Panc1 (cell line): ENCODE measurements at regions not wholly inside any gene's neighbourhood (a gene's known extent, or its start where the extent isn't known, plus 50 kb on each side); places are given as distances from the start of the nearest gene placed in this dataset.
"Not testable (repeated sequence)": the region's sequence is repeated elsewhere in the genome, so short reads cannot be mapped to it uniquely, and the experiment has no call there.

Experiments used
- ATAC-seq: fragments of 200-7000 bp; cut with Tn5 transposase; 2 replicates; pipeline ENCODE4 v1.9.1; 2020; ENCODE audit warnings: mild to moderate bottlenecking, moderate library complexity
- BruUV-seq: library from RNA; stranded (reverse); fragments of 400-500 nt; replicated peaks from 2 replicates; lab custom pipeline; 2021; lab: Mats Ljungman, UMichigan
- CTCF ChIA-PET: fragments of 300-600 bp; sonication (Branson Sonifier 250); formaldehyde crosslinking; loops from one replicate; lab custom pipeline; 2022; ENCODE audit warnings: antibody characterized with exemption; lab: Charles Lee
- POLR2A ChIA-PET: fragments of 300-600 bp; sonication (Branson Sonifier 250); formaldehyde crosslinking; loops from one replicate; lab custom pipeline; 2022; ENCODE audit warnings: antibody characterized with exemption; lab: Charles Lee
- DNase-seq: peaks from one replicate; pipeline ENCODE4 v3.0.0-alpha.2; 2010; ENCODE audit warnings: low read depth, low spot score
- H3K27ac ChIP-seq: 2 replicates; pipeline ENCODE4 v1.5.1; 2011; ENCODE audit warnings: mild to moderate bottlenecking, low read length, inconsistent platforms
- H3K27me3 ChIP-seq: fragments of 200-500 bp; sonication (Bioruptor generic); 2 replicates; pipeline ENCODE4 v1.6.0; 2014; ENCODE audit warnings: low read length, inconsistent platforms; ENCODE audit not compliant: control insufficient read depth, insufficient read depth
- H3K36me3 ChIP-seq: fragments of 200-500 bp; sonication (Bioruptor generic); 2 replicates; pipeline ENCODE4 v1.5.1; 2014; ENCODE audit warnings: inconsistent platforms, mild to moderate bottlenecking, low read length, moderate library complexity; ENCODE audit not compliant: control insufficient read depth, insufficient read depth
- H3K4me1 ChIP-seq: 2 replicates; pipeline ENCODE4 v1.5.1; 2011; ENCODE audit warnings: inconsistent platforms, mild to moderate bottlenecking, low read length, moderate library complexity; ENCODE audit not compliant: control insufficient read depth, insufficient read depth
- H3K4me3 ChIP-seq, 2 experiments: 2 replicates each; pipeline ENCODE4 v1.5.1; 2011 to 2012; ENCODE audit warnings: low read depth in 2 of 2, low read length in 2 of 2, mild to moderate bottlenecking in 2 of 2, inconsistent platforms in 1 of 2, moderate library complexity in 1 of 2
- H3K9me3 ChIP-seq: fragments of 200-500 bp; sonication (Bioruptor generic); 2 replicates; pipeline ENCODE4 v1.5.1; 2014; ENCODE audit warnings: low read depth, mild to moderate bottlenecking, inconsistent platforms, low read length, moderate library complexity; ENCODE audit not compliant: control insufficient read depth, insufficient read depth
- CTCF ChIP-seq: fragments of 450-650 bp; IDR thresholded peaks from 2 replicates; pipeline ENCODE4 v1.5.1; 2017; ENCODE audit warnings: mild to moderate bottlenecking
- POLR2AphosphoS5 ChIP-seq: IDR thresholded peaks from 2 replicates; pipeline ENCODE4 v1.6.1; 2012; ENCODE audit warnings: mild to moderate bottlenecking, low read depth, low read length, moderate library complexity
- SIN3A ChIP-seq: IDR thresholded peaks from 2 replicates; pipeline ENCODE4 v1.6.1; 2012; ENCODE audit warnings: low read depth, mild to moderate bottlenecking, low read length, moderate library complexity, borderline replicate concordance; ENCODE audit not compliant: insufficient read depth
- TCF7L2 ChIP-seq: IDR thresholded peaks from 2 replicates; pipeline ENCODE4 v1.6.1; 2011; ENCODE audit warnings: mild to moderate bottlenecking, low read depth, low read length, inconsistent platforms
- in situ Hi-C: cut with HindIII; loops from 2 replicates; pipeline ENCODE4 v1.10.0; 2016; ENCODE audit warnings: low sequenced_read_pairs, low pct_unique_long_range_greater_than_20kb
- intact Hi-C: fragments of 100-400 bp; cut with micrococcal nuclease; formaldehyde crosslinking; loops from one replicate; pipeline ENCODE4 v1.10.0; 2022; ENCODE audit not compliant: unreplicated experiment
- TF ChIP-seq, protein P1 (sequence below), 2 experiments: IDR thresholded peaks; 2 replicates each; pipeline ENCODE4 v1.6.1; 2011 to 2012; ENCODE audit warnings: low read depth in 2 of 2, control low read depth in 1 of 2, low read length in 1 of 2, mild to moderate bottlenecking in 1 of 2, moderate library complexity in 1 of 2; ENCODE audit not compliant: insufficient read depth in 1 of 2

DNA sequence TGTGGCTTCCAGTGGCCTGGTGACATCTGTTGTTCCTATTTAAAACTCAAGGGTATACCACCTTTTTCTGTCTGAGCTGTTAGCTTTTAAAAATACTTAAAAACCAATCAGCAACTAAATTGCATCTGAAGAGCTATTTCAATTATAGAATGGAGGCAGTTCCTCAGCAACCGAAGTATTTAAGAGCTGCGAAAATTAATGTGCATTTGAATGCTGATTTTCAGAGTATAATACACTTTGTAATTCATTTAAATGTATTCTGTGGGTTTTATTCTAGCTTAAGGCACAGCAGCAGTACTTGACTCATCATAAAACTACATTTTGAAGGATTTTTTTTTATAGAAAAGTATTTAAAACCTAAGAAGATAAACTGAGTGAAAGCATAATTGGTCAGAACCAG lies 404.9 kb upstream of the PRKCQ start:
- in situ Hi-C loops (no loop called here), intact Hi-C loops (no loop called here)
- BruUV-seq, result no TSS peak
- ChIA-PET POLR2A (no interaction called here), CTCF (no interaction called here)
- H3K27ac ChIP-seq, result no peak overlapping the region
- ATAC-seq (no peak), DNase-seq (no peak)
- TF ChIP-seq SIN3A (no peak), TCF7L2 (no peak), POLR2AphosphoS5 (no peak), CTCF (no peak)
- TF ChIP-seq, protein P1, sequence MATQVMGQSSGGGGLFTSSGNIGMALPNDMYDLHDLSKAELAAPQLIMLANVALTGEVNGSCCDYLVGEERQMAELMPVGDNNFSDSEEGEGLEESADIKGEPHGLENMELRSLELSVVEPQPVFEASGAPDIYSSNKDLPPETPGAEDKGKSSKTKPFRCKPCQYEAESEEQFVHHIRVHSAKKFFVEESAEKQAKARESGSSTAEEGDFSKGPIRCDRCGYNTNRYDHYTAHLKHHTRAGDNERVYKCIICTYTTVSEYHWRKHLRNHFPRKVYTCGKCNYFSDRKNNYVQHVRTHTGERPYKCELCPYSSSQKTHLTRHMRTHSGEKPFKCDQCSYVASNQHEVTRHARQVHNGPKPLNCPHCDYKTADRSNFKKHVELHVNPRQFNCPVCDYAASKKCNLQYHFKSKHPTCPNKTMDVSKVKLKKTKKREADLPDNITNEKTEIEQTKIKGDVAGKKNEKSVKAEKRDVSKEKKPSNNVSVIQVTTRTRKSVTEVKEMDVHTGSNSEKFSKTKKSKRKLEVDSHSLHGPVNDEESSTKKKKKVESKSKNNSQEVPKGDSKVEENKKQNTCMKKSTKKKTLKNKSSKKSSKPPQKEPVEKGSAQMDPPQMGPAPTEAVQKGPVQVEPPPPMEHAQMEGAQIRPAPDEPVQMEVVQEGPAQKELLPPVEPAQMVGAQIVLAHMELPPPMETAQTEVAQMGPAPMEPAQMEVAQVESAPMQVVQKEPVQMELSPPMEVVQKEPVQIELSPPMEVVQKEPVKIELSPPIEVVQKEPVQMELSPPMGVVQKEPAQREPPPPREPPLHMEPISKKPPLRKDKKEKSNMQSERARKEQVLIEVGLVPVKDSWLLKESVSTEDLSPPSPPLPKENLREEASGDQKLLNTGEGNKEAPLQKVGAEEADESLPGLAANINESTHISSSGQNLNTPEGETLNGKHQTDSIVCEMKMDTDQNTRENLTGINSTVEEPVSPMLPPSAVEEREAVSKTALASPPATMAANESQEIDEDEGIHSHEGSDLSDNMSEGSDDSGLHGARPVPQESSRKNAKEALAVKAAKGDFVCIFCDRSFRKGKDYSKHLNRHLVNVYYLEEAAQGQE (IDR thresholded peaks at IDR 0.05; ENCODE audit: insufficient read depth in 1 of 2, low read depth in 2 of 2, low read length in 1 of 2), result no peak
- no peaks in the 10 kb centered on the region for H3K36me3 ChIP-seq
- H3K4me3 ChIP-seq, result no peak overlapping the region
- no peaks in the 10 kb centered on the region for H3K9me3 ChIP-seq
- H3K4me1 ChIP-seq, result no peaks in the 10 kb centered on the region
- H3K27me3 ChIP-seq, result no peaks in the 10 kb centered on the region

DNA sequence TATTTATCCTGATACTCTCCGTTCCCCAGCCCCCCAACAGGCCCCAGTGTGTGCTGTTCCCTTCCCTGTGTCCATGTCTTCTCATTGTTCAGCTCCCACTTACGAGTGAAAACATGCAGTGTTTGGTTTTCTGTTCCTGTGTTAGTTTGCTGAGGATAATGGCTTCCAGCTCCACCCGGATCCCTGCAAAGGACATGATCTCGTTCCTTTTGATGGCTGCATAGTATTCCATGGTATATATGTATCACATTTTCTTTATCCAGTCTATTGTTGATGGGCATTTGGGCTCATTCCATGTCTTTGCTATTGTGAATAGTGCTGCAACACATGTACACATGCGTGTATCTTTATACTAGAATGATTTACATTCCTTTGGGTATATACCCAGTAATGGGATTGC lies 403.9 kb upstream of the PRKCQ start:
- in situ Hi-C loops, H3K4me3 ChIP-seq, H3K27me3 ChIP-seq, H3K27ac ChIP-seq, POLR2A ChIA-PET, H3K4me1 ChIP-seq, CTCF ChIA-PET, H3K36me3 ChIP-seq, DNase-seq, intact Hi-C loops, ATAC-seq, H3K9me3 ChIP-seq, BruUV-seq: not testable (repeated sequence)

GRCh38 chr10:6980353-6980752 lies 400.3 kb upstream of the PRKCQ start:
- POLR2A ChIA-PET, result no interaction called here

More at GRCh38 chr10:6980353-6980752, 400.3 kb upstream of the PRKCQ start:
- no peak overlapping the region for H3K4me3 ChIP-seq
- H3K27me3 ChIP-seq, result no peaks in the 10 kb centered on the region
- in situ Hi-C loops (no loop called here), intact Hi-C loops (no loop called here)
- no peaks in the 10 kb centered on the region for H3K4me1 ChIP-seq
- no TSS peak for BruUV-seq
- CTCF ChIA-PET, result no interaction called here
- no peak for TF ChIP-seq SIN3A
- H3K9me3 ChIP-seq, result no peaks in the 10 kb centered on the region
- ATAC-seq, result no peak
- no peak overlapping the region for H3K27ac ChIP-seq
- no peaks in the 10 kb centered on the region for H3K36me3 ChIP-seq
- no peak for DNase-seq
